Body of pancreas (tissue), 4 donors: ENCODE measurements at regions not wholly inside any gene's neighbourhood (a gene's known extent, or its start where the extent isn't known, plus 50 kb on each side); places are given as distances from the start of the nearest gene placed in this dataset.

Source experiments
- POLR2A ChIP-seq, 3 donors: fragments of 450-650 bp; IDR thresholded peaks; one replicate each; pipeline ENCODE4 v1.6.1; 2016; ENCODE audit warnings: antibody characterized with exemption in 3 of 3, mild to moderate bottlenecking in 2 of 3
- TF ChIP-seq, protein P1 (sequence below), 7 experiments: fragments of 450-650 bp in 4 of 7; fragments of 200-600 bp in 3 of 7; sonication (generic) in 3 of 7; IDR thresholded peaks; one replicate each; pipeline ENCODE4 v1.5.1; 2016 to 2019; ENCODE audit warnings: antibody characterized with exemption in 7 of 7

DNA sequence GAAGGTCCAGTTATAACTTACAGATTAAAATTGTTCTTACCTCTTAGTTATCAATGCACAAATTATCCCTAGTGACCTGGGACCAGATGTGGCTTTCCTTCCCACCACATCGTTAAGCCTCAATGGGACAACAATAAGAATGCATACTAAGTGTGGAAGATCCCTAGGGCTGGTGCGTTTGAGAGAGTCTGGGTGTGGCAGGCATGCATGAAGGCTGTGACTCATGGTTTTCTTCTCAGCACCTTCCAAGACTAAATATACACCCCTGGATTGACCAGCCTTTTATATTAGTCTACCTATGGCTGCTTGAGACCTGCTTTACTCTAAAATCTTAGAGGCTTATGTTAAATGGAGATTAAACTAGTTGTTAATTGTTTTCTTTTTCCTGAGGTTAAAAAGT lies 261.7 kb upstream of the SLC14A2 start:
- TF ChIP-seq, protein P1, sequence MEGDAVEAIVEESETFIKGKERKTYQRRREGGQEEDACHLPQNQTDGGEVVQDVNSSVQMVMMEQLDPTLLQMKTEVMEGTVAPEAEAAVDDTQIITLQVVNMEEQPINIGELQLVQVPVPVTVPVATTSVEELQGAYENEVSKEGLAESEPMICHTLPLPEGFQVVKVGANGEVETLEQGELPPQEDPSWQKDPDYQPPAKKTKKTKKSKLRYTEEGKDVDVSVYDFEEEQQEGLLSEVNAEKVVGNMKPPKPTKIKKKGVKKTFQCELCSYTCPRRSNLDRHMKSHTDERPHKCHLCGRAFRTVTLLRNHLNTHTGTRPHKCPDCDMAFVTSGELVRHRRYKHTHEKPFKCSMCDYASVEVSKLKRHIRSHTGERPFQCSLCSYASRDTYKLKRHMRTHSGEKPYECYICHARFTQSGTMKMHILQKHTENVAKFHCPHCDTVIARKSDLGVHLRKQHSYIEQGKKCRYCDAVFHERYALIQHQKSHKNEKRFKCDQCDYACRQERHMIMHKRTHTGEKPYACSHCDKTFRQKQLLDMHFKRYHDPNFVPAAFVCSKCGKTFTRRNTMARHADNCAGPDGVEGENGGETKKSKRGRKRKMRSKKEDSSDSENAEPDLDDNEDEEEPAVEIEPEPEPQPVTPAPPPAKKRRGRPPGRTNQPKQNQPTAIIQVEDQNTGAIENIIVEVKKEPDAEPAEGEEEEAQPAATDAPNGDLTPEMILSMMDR (IDR thresholded peaks at IDR 0.05): no peak
- no peak for TF ChIP-seq POLR2A (IDR thresholded peaks at IDR 0.05)
